ENCODE measurements at regions not wholly inside any gene's neighbourhood (a gene's known extent, or its start where the extent isn't known, plus 50 kb on each side); places are given as distances from the start of the nearest gene placed in this dataset.
A peak's percentile ranks its signal among the peaks of the same experiment; 100 is the strongest.
"Not testable (repeated sequence)": the region's sequence is repeated elsewhere in the genome, so short reads cannot be mapped to it uniquely, and the experiment has no call there.

DNA sequence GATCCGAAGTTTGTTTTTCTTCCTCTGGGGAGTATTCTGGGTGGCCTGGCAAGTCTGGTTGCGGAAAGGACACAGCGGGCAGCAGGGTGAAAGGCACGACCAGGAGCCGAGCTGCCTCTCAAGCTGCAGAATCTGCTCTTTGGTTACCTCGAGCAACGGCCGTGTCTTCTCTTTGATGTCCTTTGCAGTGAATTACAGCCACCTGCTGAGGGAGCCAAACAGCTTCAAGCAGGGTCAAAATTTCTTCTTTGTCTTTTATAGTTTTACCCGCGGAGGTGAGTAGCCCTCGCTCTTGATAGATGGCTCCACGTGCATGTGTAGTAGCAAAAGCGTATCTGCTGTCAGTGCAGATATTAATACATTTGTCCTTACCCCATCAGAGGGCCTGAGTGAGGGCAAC, 177.3 kb upstream of the MBL2 start:
- H3K9ac ChIP-seq = no peak overlapping the region
- H3K79me2 ChIP-seq = no peaks in the 10 kb centered on the region
- TF ChIP-seq, protein P1, sequence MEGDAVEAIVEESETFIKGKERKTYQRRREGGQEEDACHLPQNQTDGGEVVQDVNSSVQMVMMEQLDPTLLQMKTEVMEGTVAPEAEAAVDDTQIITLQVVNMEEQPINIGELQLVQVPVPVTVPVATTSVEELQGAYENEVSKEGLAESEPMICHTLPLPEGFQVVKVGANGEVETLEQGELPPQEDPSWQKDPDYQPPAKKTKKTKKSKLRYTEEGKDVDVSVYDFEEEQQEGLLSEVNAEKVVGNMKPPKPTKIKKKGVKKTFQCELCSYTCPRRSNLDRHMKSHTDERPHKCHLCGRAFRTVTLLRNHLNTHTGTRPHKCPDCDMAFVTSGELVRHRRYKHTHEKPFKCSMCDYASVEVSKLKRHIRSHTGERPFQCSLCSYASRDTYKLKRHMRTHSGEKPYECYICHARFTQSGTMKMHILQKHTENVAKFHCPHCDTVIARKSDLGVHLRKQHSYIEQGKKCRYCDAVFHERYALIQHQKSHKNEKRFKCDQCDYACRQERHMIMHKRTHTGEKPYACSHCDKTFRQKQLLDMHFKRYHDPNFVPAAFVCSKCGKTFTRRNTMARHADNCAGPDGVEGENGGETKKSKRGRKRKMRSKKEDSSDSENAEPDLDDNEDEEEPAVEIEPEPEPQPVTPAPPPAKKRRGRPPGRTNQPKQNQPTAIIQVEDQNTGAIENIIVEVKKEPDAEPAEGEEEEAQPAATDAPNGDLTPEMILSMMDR (IDR thresholded peaks at IDR 0.05) = peak; percentile 74
- H3K27me3 ChIP-seq (ENCODE audit: control insufficient read depth, insufficient read depth, low read length) = no peaks in the 10 kb centered on the region
- H3K4me3 ChIP-seq (ENCODE audit: low read depth, low read length) = no peak overlapping the region
- H3K27ac ChIP-seq = peak overlapping the region; percentile 80
- H2AFZ ChIP-seq = peak overlapping the region; percentile 88
- H3K4me1 ChIP-seq = peaks cover 23% of the 10 kb centered on the region
- H3K9me3 ChIP-seq (ENCODE audit: control insufficient read depth, low read length) = no peaks in the 10 kb centered on the region
- peak overlapping the region; percentile 14 for H3K4me2 ChIP-seq (ENCODE audit: low read length)
- H3K36me3 ChIP-seq (ENCODE audit: control insufficient read depth, insufficient read depth, low read length) = no peaks in the 10 kb centered on the region

DNA sequence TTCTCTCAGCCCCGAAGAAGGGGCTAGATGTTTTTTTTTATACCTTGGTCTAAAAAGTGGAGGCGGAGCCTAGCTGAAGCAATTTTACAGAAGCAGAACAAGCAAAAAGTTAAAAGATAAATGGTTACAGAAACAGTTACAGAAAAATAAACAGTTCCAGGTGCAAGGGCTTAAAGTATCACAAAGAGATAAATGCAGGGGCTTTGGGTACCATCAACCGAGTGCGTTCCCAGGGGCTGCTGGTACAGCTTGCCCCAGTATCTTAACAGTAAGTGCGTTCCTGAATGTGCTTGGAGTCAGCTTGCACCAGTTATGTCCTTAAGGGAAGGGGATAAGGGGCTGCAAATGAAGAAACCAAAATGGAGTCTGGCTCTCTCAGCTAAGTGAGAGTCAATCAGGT, 173.9 kb upstream of the MBL2 start:
- Histone ChIP-seq H3K9ac (no peak overlapping the region), H3K36me3 (ENCODE audit: control insufficient read depth, insufficient read depth, low read length) (no peaks in the 10 kb centered on the region), H3K79me2 (no peaks in the 10 kb centered on the region), H3K9me3 (ENCODE audit: control insufficient read depth, low read length) (no peaks in the 10 kb centered on the region), H3K27ac (no peak overlapping the region), H2AFZ (peak overlapping the region; percentile 47), H3K4me1 (peaks cover 12% of the 10 kb centered on the region), H3K27me3 (ENCODE audit: control insufficient read depth, insufficient read depth, low read length) (no peaks in the 10 kb centered on the region), H3K4me2 (ENCODE audit: low read length) (no peak overlapping the region), H3K4me3 (ENCODE audit: low read depth, low read length) (no peak overlapping the region)
- TF ChIP-seq, protein P1 (IDR thresholded peaks at IDR 0.05) = no peak

DNA sequence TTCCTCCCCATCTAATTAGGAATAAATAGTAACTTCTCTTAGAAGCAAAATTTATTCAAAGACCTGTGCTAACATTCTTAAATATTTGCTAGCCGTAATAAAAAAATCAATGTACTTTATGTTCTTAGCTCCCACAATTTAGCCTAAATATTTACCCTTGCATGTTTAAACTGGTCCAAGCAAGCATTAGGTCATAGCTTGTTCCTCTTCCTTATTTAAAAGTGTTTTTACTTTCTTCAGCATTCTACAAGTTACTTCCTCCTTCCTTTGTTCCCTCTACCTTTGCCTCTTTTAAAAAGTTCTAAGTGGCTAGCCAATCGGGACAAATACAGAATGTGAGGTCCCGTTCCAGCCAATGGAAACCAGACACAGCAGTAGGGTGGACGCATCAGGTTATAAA, 172.9 kb upstream of the MBL2 start:
- H3K4me3 ChIP-seq (ENCODE audit: low read depth, low read length); H3K4me2 ChIP-seq (ENCODE audit: low read length); H3K79me2 ChIP-seq; H2AFZ ChIP-seq; H3K9ac ChIP-seq; H3K27me3 ChIP-seq (ENCODE audit: control insufficient read depth, insufficient read depth, low read length); H3K36me3 ChIP-seq (ENCODE audit: control insufficient read depth, insufficient read depth, low read length); H3K9me3 ChIP-seq (ENCODE audit: control insufficient read depth, low read length); H3K27ac ChIP-seq: not testable (repeated sequence)
- H3K4me1 ChIP-seq = peaks cover 18% of the 10 kb centered on the region

DNA sequence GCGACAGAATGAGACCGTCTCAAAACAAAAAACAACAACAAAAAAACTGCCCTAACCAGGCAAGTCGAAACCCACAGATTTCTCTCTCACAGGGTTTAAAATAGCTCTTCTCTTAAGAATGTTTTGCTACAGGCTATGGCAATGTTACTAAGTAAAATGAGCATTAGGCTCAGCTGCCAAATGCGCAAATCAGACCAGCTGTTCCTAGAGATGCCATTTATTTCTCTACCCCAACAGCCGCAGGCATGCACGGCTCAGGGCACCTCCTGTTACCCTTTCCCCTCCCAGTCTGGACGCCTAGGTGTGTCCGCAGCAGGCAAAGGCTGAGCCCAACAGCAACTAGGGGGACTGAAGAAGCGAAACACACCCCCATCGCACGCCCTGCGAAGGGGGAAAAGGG, 168.3 kb upstream of the MBL2 start:
- Histone ChIP-seq H3K36me3 (ENCODE audit: control insufficient read depth, insufficient read depth, low read length) (no peaks in the 10 kb centered on the region), H3K27ac (peak overlapping the region; percentile 86), H3K9me3 (ENCODE audit: control insufficient read depth, low read length) (no peaks in the 10 kb centered on the region), H3K79me2 (no peaks in the 10 kb centered on the region), H3K9ac (no peak overlapping the region), H3K4me2 (ENCODE audit: low read length) (no peak overlapping the region), H3K4me1 (peaks cover 22% of the 10 kb centered on the region), H3K4me3 (ENCODE audit: low read depth, low read length) (no peak overlapping the region), H3K27me3 (ENCODE audit: control insufficient read depth, insufficient read depth, low read length) (no peaks in the 10 kb centered on the region), H2AFZ (peak overlapping the region; percentile 87)
- TF ChIP-seq, protein P1 (IDR thresholded peaks at IDR 0.05) = no peak

DNA sequence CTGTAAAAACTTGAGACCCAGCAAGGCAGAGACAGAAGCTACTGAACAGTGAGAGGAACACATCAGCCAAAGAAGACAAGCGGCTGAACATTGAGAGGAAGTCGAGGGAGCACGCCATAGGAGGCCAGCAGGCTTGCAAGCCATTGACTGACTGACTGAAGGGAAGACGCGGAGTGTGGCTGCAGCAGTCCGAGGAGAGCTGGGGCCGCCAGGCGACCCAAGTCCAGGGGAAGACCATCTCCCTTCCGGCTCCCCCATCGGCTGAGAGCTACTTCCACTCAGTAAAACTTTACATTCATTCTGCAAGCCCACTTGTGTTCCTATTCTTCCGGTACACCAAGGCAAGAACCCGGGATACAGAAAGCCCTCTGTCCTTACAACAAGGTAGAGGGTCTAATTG, 167.3 kb upstream of the MBL2 start:
- Histone ChIP-seq H3K9ac (no peak overlapping the region), H2AFZ (no peak overlapping the region), H3K27ac (no peak overlapping the region), H3K9me3 (ENCODE audit: control insufficient read depth, low read length) (no peaks in the 10 kb centered on the region), H3K4me1 (peaks cover 28% of the 10 kb centered on the region), H3K36me3 (ENCODE audit: control insufficient read depth, insufficient read depth, low read length) (no peaks in the 10 kb centered on the region), H3K4me3 (ENCODE audit: low read depth, low read length) (no peak overlapping the region), H3K4me2 (ENCODE audit: low read length) (no peak overlapping the region), H3K27me3 (ENCODE audit: control insufficient read depth, insufficient read depth, low read length) (no peaks in the 10 kb centered on the region), H3K79me2 (no peaks in the 10 kb centered on the region)
- TF ChIP-seq, protein P1 (IDR thresholded peaks at IDR 0.05) = no peak

All from parathyroid adenoma (tissue), 2 donors.